HG03064 (cell line): ENCODE measurements at regions not wholly inside any gene's neighbourhood (a gene's known extent, or its start where the extent isn't known, plus 50 kb on each side); places are given as distances from the start of the nearest gene placed in this dataset.

Experiments
- ATAC-seq: cut with Tn5 transposase; IDR thresholded peaks from one replicate; pipeline ENCODE4 v1.9.1; 2021; ENCODE audit warnings: low read depth; ENCODE audit not compliant: unreplicated experiment

DNA sequence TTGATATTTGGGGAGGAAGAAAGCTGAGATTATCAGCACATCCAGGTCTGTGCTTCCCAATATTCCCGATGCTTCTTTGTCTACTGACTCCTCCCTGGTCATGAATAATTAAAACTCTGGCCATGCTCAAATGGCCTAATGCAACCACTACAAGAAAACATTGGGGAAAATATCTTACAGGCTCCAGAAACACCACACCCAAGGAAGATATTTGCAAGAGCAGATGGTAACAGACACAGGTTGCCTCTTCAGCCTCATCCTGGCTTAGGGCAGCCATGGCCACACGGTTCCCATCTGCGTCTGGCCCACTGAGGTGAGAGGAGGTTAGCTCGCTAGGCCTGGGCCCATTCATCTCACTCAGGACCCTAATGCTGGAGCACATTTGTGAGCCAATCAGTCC, 108.4 kb upstream of the SDK1 start:
- ATAC-seq = no peak

GRCh38 chr7:3193379-3194120, 107.5 kb upstream of the SDK1 start:
- no peak for ATAC-seq

- ATAC-seq = no peak
Observed at GRCh38 chr7:3194501-3195141, 106.4 kb upstream of the SDK1 start.

- ATAC-seq = no peak
Observed at GRCh38 chr7:3195160-3195559, 105.9 kb upstream of the SDK1 start.

GRCh38 chr7:3196629-3197400, 104.2 kb upstream of the SDK1 start:
- no peak for ATAC-seq

- ATAC-seq = no peak
Observed at GRCh38 chr7:3197567-3198213, 103.4 kb upstream of the SDK1 start.

- ATAC-seq = no peak
Observed at GRCh38 chr7:3198316-3198715, 102.7 kb upstream of the SDK1 start.

- ATAC-seq = no peak
Observed at GRCh38 chr7:3200504-3200903, 100.5 kb upstream of the SDK1 start.

- no peak for ATAC-seq
Observed at GRCh38 chr7:3201306-3201705, 99.7 kb upstream of the SDK1 start.

- no peak for ATAC-seq
Observed at GRCh38 chr7:3201937-3202710, 98.9 kb upstream of the SDK1 start.

GRCh38 chr7:3204526-3204925, 96.5 kb upstream of the SDK1 start:
- no peak for ATAC-seq

DNA sequence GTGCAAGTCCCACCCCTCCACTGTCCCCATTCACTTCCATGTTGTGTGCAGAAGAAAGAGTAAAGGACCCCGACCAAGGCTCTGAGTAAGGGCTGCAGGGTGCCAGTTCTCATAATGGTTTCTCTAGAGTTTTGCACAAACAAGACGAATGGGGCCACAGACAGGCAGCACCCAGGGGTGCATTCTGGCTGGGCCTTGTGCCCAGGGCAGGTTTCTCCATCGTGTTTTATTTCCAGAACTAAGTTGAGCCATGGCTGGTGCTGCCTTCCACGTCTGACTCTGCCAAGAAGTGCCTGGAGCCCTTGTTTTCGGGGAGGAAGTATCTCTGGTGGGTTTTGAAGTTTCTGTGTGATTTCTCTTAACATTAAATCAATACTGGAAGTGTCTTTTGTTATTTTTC, 95.0 kb upstream of the SDK1 start:
- ATAC-seq = no peak

DNA sequence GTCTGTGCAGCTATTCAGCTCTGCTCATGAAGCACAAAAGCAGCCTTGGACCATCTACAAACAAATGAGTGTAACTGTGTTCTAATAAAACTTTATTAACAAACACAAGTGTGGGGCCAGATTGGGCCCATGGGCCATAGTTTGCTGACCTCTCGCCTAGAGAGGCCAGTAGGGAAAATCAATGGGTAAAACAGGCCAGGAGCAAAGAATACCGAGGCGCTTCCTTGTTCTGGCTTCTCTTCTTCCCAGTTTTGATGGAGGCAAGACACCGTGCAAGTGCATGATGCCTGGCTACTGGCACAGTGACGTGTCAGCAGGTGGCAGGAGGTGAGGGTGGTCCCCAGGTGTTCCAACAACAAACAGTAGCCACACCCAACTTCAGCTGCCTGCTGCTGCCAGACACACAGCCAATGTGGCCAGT, 94.3 kb upstream of the SDK1 start:
- no peak for ATAC-seq

DNA sequence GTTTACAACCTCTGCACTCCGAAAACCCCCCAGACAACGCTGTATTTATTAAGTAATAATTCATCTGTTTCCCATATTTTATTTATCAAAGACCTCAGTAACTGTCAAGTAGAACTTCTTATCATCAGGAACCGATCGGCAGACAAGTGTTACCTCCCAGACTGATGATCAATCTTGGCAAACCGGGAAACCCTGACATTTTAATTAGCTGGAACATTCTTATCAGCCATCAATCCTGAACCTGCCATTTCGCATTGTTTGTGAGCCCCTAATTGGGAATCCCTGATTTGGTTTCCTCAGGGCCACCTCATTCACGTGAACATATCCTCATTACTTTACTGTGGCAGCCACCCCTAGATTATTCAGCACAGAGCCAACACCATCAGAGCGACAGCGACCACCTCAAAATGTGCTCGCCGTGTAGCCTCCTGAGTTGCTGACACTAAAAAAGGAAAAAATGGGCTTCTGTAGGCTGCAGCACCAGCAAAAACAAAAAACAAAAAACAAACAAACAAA, 93.6 kb upstream of the SDK1 start:
- no peak for ATAC-seq

DNA sequence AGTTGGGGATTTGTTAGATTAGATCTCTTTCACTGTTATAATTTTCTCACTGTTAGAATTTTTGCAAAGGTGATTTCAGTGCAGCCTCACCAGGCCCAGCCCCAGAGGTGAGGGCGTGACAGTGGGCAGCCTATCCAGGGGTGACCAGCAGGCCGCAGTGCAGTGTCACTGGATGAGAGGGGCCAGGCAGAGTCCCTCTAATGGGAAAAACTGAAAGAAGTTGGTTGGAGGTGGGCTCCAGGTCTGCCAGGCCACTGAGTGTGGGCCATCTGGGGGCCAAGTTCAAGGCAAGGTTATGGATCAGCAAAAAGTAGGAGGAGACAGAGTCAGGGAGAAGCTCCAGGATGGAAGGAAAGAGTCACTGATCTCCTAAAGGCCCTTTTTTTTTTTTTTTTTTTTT, 90.5 kb upstream of the SDK1 start:
- no peak for ATAC-seq

DNA sequence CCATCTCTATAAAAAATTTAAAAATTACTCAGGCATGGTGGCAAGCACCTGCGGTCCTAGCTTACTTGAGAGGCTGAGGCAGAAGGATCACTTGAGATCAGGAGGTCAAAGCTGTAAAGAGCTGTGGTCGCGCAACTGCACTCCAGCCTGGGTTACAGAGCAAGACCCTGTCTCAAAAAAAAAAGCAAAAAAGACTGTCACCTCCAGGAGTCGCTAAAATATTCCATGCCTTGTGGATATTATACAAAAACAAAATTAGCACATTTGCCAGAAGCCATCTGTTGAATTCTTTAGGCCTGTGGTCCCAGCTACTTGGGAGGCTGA, 87.0 kb upstream of the SDK1 start:
- ATAC-seq = no peak

GRCh38 chr7:3215624-3216585, 85.1 kb upstream of the SDK1 start:
- no peak for ATAC-seq

- no peak for ATAC-seq
Observed at GRCh38 chr7:3217166-3217565, 83.9 kb upstream of the SDK1 start.
